SK-N-SH (cell line): ENCODE measurements at regions not wholly inside any gene's neighbourhood (a gene's known extent, or its start where the extent isn't known, plus 50 kb on each side); places are given as distances from the start of the nearest gene placed in this dataset.

Experiments used
- CTCF ChIA-PET: fragments of 300-600, 350-600 bp; formaldehyde crosslinking; extraction: SDS; loops from one replicate; lab custom pipeline; 2021; lab: Yijun Ruan, JAX
- POLR2A ChIA-PET: fragments of 350-600 bp; sonication (Branson Sonifier 250); formaldehyde crosslinking; extraction: SDS; loops from one replicate; lab custom pipeline; 2020; ENCODE audit warnings: antibody characterized with exemption, inconsistent platforms; lab: Yijun Ruan, JAX
- DNase-seq: peaks from one replicate; pipeline ENCODE4 v3.0.0; 2012
- H2AFZ ChIP-seq: fragments of 200-600 bp; sonication (generic); 2 replicates; pipeline ENCODE4 v1.8.1; 2016; ENCODE audit warnings: antibody characterized with exemption, mild to moderate bottlenecking, low read depth
- H3F3A ChIP-seq: fragments of 200-600 bp; sonication (generic); replicated peaks from 2 replicates; pipeline ENCODE3; 2016; ENCODE audit warnings: antibody characterized with exemption, mild to moderate bottlenecking; ENCODE audit not compliant: insufficient read depth
- H3K27ac ChIP-seq, 2 experiments: fragments of 200-500 bp in 1 of 2; fragments of 200-600 bp in 1 of 2; sonication (Bioruptor generic) in 1 of 2; sonication (generic), shearing (Covaris generic) in 1 of 2; 2 replicates each; pipeline versions ENCODE4 v1.5.1 to v1.6.1; 2014 to 2016; ENCODE audit warnings: low read depth in 2 of 2, inconsistent platforms in 1 of 2, low read length in 1 of 2, mild to moderate bottlenecking in 1 of 2, mixed read lengths in 1 of 2
- H3K27me3 ChIP-seq: fragments of 200-600 bp; sonication (generic), shearing (Covaris generic); 2 replicates; pipeline ENCODE4 v1.6.1; 2016; ENCODE audit warnings: mixed run types; ENCODE audit not compliant: insufficient read depth
- H3K36me3 ChIP-seq, 2 experiments: fragments of 200-500 bp in 1 of 2; fragments of 200-600 bp in 1 of 2; sonication (Bioruptor generic) in 1 of 2; sonication (generic) in 1 of 2; replicated peaks in 1 of 2; 2 replicates each; pipeline versions ENCODE3 to v1.5.1; 2014 to 2016; ENCODE audit warnings: low read length in 1 of 2, mild to moderate bottlenecking in 1 of 2; ENCODE audit not compliant: insufficient read depth in 2 of 2, control insufficient read depth in 1 of 2
- H3K4me1 ChIP-seq, 2 experiments: fragments of 200-500 bp in 1 of 2; fragments of 200-600 bp in 1 of 2; sonication (Bioruptor generic) in 1 of 2; sonication (generic), shearing (Covaris generic) in 1 of 2; 2 replicates each; pipeline versions ENCODE4 v1.5.1 to v1.6.1; 2014 to 2016; ENCODE audit warnings: low read depth in 1 of 2, low read length in 1 of 2, mixed run types in 1 of 2; ENCODE audit not compliant: insufficient read depth in 2 of 2, control insufficient read depth in 1 of 2
- H3K4me2 ChIP-seq: fragments of 200-600 bp; sonication (generic), shearing (Covaris generic); 2 replicates; pipeline ENCODE4 v1.6.1; 2017; ENCODE audit warnings: mixed run types
- H3K4me3 ChIP-seq, 2 experiments: fragments of 200-500 bp in 1 of 2; fragments of 200-600 bp in 1 of 2; sonication (Bioruptor generic) in 1 of 2; sonication (generic), shearing (Covaris generic) in 1 of 2; 2 replicates each; pipeline versions ENCODE4 v1.5.1 to v1.8.1; 2014 to 2016; ENCODE audit warnings: low read depth in 2 of 2, inconsistent platforms in 1 of 2, low read length in 1 of 2, mild to moderate bottlenecking in 1 of 2, mixed read lengths in 1 of 2, moderate library complexity in 1 of 2
- H3K79me2 ChIP-seq: fragments of 200-600 bp; sonication (generic); 2 replicates; pipeline ENCODE4 v1.8.1; 2017; ENCODE audit warnings: mild to moderate bottlenecking; ENCODE audit not compliant: insufficient read depth
- H3K9ac ChIP-seq: fragments of 200-600 bp; sonication (generic); 2 replicates; pipeline ENCODE4 v1.6.1; 2017; ENCODE audit warnings: mixed run types
- H3K9me2 ChIP-seq: fragments of 200-600 bp; sonication (generic); 2 replicates; pipeline ENCODE4 v1.6.1; 2017; ENCODE audit warnings: mixed run types
- H3K9me3 ChIP-seq: fragments of 200-600 bp; sonication (generic); 2 replicates; pipeline ENCODE4 v1.6.1; 2017; ENCODE audit warnings: mixed run types, mild to moderate bottlenecking, moderate library complexity
- H4K20me1 ChIP-seq: fragments of 200-600 bp; sonication (generic); 2 replicates; pipeline ENCODE4 v1.6.1; 2017; ENCODE audit warnings: mild to moderate bottlenecking, mixed run types; ENCODE audit not compliant: insufficient read depth
- CHD2 ChIP-seq: fragments of 150-350 bp; IDR thresholded peaks from 2 replicates; pipeline ENCODE4 v1.6.1; 2018; ENCODE audit warnings: low read length; ENCODE audit not compliant: partially characterized antibody
- FOXM1 ChIP-seq: IDR thresholded peaks from 2 replicates; pipeline ENCODE4 v1.4.0; 2012; ENCODE audit warnings: low read depth, mild to moderate bottlenecking
- GABPA ChIP-seq: IDR thresholded peaks from 2 replicates; pipeline ENCODE4 v1.4.0; 2012; ENCODE audit warnings: low read depth, mild to moderate bottlenecking
- GATA2 ChIP-seq: sonication (generic); formaldehyde crosslinking; IDR thresholded peaks from 2 replicates; pipeline ENCODE4 v1.5.0; 2020; ENCODE audit warnings: mild to moderate bottlenecking, missing genetic modification reagents
- RAD21 ChIP-seq: IDR thresholded peaks from 2 replicates; pipeline ENCODE4 v1.6.1; 2012; ENCODE audit warnings: mild to moderate bottlenecking, low read length
- RFX5 ChIP-seq: IDR thresholded peaks from 2 replicates; pipeline ENCODE4 v1.6.1; 2012; ENCODE audit warnings: mild to moderate bottlenecking, improper control_type of control experiment, low read length
- RXRA ChIP-seq: IDR thresholded peaks from 2 replicates; pipeline ENCODE4 v1.4.0; 2012; ENCODE audit warnings: low read depth, mild to moderate bottlenecking, borderline replicate concordance
- SMC3 ChIP-seq: IDR thresholded peaks from 2 replicates; pipeline ENCODE4 v1.6.1; 2012; ENCODE audit warnings: low read depth, low read length, improper control_type of control experiment
- WGBS: methylation state at CpG from one replicate; pipeline ENCODE4 v1.1.6; 2017; ENCODE audit warnings: low lambda C conversion rate; 5-methylcytosine and 5-hydroxymethylcytosine counted together
- TF ChIP-seq, protein P1 (sequence below): IDR thresholded peaks from 2 replicates; pipeline ENCODE4 v1.6.1; 2012; ENCODE audit warnings: mild to moderate bottlenecking, low read depth, low read length, moderate library complexity
- TF ChIP-seq, protein P2 (sequence below): fragments of 200-600 bp; sonication (generic); IDR thresholded peaks from 2 replicates; pipeline ENCODE4 v1.6.1; 2017; ENCODE audit warnings: antibody characterized with exemption, mild to moderate bottlenecking, moderate library complexity

DNA sequence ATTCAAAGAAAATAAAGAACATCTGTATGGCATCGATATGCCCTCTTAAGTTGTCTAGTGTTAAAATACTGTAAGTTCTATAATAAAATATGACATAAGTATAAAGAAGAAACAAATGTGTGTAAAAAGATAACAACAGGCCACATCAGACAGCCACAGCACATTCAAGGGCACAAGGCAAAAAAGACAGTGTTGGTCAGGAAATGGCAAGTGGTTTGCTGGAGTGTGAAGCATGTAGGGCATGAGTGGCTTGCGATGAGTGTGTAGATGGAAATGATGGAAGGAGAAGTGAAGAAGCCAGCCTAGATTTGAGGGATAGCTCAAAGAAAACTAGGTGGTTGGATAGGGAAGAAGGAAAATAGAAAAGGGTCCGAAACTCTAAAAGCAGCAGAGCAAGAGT, 341.6 kb downstream of the CRPPA start (continued):
- TF ChIP-seq GABPA (no peak), RXRA (no peak), GATA2 (CRISPR knock-in tag) (no peak), FOXM1 (no peak)

DNA sequence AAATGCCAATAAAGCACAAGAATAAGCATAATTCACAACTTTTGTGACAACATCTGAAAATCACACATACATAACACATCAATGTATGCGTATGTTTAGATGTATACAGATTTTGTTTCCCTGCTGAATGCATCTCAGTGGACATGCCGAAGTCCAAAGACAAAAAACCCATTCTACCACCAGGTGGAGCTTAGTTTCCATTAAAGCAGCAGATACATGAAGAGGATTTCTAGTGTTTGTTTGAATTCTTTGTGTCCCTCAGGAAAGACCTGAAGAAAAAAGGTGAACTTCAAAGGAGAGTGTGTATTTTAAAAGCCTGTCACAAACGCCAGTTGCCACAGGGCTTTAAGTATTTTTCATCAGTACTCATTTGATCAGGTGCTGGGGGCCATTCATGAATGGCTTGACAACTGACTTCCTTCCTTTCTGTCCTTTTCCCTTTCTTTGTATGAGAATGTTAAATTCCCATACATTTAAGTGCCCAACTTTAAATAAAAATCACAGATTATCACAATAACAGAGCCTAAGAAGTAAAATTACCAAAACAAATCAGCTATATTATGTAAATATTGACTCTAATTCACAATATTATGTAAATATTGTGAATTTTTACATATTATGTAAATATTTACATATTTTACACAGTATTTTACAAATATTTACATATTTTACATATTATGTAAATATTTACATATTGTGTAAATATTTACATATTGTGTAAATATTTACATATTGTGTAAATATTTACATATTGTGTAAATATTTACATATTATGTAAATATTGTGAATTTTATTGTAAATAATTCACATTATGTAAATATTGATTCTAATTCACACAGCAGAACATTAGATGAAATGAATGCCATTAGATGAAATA, 343.0 kb downstream of the CRPPA start:
- POLR2A ChIA-PET = no interaction called here
- DNase-seq = peak; percentile 51
- TF ChIP-seq SMC3 (peak; percentile 98), RFX5 (no peak), RXRA (no peak), CHD2 (peak; percentile 13), RAD21 (peak; percentile 98)
- TF ChIP-seq, protein P1, sequence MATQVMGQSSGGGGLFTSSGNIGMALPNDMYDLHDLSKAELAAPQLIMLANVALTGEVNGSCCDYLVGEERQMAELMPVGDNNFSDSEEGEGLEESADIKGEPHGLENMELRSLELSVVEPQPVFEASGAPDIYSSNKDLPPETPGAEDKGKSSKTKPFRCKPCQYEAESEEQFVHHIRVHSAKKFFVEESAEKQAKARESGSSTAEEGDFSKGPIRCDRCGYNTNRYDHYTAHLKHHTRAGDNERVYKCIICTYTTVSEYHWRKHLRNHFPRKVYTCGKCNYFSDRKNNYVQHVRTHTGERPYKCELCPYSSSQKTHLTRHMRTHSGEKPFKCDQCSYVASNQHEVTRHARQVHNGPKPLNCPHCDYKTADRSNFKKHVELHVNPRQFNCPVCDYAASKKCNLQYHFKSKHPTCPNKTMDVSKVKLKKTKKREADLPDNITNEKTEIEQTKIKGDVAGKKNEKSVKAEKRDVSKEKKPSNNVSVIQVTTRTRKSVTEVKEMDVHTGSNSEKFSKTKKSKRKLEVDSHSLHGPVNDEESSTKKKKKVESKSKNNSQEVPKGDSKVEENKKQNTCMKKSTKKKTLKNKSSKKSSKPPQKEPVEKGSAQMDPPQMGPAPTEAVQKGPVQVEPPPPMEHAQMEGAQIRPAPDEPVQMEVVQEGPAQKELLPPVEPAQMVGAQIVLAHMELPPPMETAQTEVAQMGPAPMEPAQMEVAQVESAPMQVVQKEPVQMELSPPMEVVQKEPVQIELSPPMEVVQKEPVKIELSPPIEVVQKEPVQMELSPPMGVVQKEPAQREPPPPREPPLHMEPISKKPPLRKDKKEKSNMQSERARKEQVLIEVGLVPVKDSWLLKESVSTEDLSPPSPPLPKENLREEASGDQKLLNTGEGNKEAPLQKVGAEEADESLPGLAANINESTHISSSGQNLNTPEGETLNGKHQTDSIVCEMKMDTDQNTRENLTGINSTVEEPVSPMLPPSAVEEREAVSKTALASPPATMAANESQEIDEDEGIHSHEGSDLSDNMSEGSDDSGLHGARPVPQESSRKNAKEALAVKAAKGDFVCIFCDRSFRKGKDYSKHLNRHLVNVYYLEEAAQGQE = no peak
- TF ChIP-seq, protein P2, sequence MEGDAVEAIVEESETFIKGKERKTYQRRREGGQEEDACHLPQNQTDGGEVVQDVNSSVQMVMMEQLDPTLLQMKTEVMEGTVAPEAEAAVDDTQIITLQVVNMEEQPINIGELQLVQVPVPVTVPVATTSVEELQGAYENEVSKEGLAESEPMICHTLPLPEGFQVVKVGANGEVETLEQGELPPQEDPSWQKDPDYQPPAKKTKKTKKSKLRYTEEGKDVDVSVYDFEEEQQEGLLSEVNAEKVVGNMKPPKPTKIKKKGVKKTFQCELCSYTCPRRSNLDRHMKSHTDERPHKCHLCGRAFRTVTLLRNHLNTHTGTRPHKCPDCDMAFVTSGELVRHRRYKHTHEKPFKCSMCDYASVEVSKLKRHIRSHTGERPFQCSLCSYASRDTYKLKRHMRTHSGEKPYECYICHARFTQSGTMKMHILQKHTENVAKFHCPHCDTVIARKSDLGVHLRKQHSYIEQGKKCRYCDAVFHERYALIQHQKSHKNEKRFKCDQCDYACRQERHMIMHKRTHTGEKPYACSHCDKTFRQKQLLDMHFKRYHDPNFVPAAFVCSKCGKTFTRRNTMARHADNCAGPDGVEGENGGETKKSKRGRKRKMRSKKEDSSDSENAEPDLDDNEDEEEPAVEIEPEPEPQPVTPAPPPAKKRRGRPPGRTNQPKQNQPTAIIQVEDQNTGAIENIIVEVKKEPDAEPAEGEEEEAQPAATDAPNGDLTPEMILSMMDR = peak; percentile 89
- H3K27me3 ChIP-seq = no peaks in the 10 kb centered on the region; the same call in 1 of the 2 replicates
- CTCF ChIA-PET = interaction anchor here (0.6 to 4.9 kb wide), 39 partner anchors 10 to 1360 kb away, joined by 3 to 93 read pairs (median 4); partner anchors contain the start of genes CRPPA and SOSTDC1
- H3K9me3 ChIP-seq = no peaks in the 10 kb centered on the region
- no peaks in the 10 kb centered on the region for H3K36me3 ChIP-seq
- H2AFZ ChIP-seq = no peak overlapping the region
- no peaks in the 10 kb centered on the region for H4K20me1 ChIP-seq
- H3K4me3 ChIP-seq = no peak overlapping the region
- no peaks in the 10 kb centered on the region for H3K9me2 ChIP-seq
- H3K79me2 ChIP-seq = no peaks in the 10 kb centered on the region
- no peak overlapping the region for H3K9ac ChIP-seq
- no peak overlapping the region for H3K27ac ChIP-seq
- no peak overlapping the region for H3K4me2 ChIP-seq
- no peaks in the 10 kb centered on the region; a peak in 1 of 4 replicates for H3K4me1 ChIP-seq
- 1% methylated on average over 3 of the region's 3 CpGs for WGBS
- no peaks in the 10 kb centered on the region for H3F3A ChIP-seq
